NCI-H128 (cell line): ENCODE measurements at regions not wholly inside any gene's neighbourhood (a gene's known extent, or its start where the extent isn't known, plus 50 kb on each side); places are given as distances from the start of the nearest gene placed in this dataset.
"Not testable (repeated sequence)": the region's sequence is repeated elsewhere in the genome, so short reads cannot be mapped to it uniquely, and the experiment has no call there.

ENCODE experiments used
- DNase-seq: peaks from one replicate; lab custom pipeline; 2025; ENCODE audit not compliant: unreplicated experiment; lab: John Stamatoyannopoulos, UW

DNA sequence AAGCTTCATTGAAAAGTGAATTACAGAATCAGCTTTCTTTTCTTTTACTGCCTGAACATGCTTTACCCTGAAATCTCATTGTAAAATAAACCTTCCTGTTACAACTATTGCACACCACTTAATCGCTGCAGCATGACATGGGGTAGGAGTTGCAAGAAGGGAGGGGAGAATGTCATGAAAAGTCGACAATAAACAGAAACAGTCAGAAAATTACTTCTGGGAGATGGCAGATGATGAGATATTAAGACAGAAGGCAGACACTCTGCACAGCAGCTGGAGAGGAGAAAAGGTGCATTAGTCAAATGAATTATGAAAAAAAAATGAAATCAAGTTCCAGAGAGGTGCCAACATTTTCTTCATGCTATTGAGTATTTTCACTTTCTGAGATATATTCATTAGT is 287.7 kb downstream of the PCDH7 start:
- no peak for DNase-seq

DNA sequence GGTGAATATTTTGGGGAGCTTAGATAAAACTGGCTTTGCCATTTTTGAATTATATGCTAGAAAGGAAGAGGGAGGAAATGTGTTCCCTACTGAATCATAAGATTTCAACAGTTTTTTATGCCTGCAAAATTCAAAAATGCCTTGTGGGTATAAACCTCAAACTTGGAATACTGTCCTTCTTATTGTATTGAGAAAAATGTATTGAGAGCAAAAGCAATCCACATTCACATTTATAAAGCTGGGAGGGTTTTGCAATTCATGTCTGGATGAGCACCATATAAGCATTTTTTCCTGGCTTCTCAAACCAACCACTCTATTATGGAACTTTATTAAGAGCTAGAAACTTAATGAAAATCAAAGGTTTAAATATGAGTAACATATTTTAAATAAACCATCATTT is 289.8 kb downstream of the PCDH7 start:
- DNase-seq: no peak

DNA sequence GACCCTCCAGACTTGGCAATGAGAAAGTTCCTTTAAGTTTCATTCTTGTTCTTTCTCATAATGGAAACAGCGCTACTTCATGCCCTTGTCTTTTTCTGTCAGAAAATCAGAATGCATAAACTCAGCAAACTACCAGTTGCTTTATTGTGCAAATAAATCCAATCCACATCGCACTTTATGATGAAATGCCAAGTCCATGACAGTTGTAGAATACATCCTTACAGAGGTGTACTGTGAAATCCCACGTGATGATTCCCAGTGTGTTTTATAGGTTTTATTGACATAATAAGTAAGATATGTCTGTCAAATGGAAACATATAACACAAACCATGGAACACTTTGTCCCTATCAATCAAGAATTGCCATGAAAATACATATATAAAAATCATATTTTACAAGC is 295.0 kb downstream of the PCDH7 start:
- no peak for DNase-seq

DNA sequence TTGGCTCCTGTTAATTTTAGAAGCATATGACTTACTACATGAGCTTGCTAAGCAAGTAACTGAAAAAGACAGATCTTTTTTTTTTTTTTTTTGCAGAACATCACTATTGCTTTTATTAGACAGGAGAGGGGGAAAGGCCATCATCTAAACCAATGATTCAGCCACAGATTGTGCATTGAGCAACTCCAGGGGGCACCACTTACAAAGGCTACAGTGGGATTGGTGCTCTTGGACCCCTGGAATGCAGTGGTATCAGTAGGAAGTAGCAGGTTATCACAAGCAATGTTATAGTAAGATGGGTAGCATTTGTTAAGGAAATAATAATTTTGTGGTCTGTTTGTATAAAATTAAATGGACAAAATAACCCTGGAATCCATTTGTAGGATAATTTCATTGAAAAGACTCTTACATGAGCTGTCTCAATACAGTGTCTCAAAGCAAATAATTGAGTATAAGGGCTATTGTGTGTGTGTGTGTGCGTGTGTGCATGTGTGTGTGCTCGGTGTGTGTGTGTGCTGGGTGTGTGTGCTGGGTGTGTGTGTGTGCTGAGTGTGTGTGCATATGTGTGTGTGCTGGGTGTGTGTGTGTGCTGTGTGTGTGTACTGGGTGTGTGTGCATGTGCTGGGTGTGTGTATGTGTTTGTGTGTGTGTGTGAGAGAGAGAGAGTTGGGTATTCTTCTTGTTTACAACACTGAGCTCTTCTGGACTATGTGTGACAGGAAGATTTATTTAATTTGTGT is 296.3 kb downstream of the PCDH7 start:
- no peak for DNase-seq

DNA sequence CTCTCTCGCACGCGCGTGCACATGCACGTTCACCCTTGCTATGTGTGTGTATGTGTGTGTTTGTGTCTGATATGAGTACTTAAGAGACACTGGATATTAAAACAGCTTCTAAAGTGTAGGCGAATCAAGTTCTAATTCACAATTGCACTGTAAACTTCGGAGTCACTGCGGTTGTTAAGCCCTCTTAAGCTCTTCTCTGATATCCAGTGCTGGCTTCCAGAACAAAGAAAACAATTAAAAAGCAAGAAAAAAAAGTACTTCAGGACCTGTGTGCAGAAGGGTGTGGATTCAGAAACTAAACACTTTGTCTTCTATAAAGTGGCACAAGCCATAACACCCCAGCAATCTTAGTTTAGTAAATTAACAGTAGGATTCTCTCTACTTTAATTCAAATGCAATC is 300.2 kb downstream of the PCDH7 start:
- DNase-seq: no peak

DNA sequence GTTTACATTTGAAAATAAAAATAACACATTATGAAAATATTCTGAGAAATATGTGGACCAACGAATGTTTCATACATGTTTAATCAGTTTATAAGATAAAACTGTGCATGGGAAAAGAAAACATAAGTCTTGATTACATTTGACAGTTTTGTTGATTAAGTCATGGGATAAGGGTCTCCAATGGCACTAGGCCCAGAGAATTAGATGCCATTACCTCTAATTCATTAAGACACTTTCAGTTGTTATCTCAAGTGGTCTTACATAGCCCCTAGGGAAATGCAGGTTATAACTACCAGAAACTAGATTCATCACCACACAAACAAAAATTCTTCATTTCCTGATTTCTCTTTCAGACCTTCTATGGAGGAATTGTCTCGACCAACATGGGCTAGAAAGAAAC is 300.8 kb downstream of the PCDH7 start:
- no peak for DNase-seq

DNA sequence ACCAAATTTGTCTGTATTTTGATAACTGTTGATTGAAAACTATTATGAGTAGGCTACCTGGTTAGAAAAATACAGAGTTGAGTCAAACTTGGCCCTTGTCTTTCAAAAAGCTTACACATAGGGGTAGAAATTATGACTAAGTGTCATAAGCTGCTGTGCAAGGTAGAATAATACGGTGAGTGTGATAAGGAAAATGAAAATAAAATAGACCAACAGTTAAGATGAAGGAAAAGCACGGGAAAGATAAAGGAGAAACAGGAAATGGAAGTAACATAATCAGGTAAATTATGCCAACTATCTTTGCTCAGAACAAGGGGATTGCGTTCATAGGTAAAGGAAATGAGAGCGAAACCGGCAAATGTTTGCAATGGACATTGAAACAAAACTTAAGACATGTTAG is 302.5 kb downstream of the PCDH7 start:
- no peak for DNase-seq

DNA sequence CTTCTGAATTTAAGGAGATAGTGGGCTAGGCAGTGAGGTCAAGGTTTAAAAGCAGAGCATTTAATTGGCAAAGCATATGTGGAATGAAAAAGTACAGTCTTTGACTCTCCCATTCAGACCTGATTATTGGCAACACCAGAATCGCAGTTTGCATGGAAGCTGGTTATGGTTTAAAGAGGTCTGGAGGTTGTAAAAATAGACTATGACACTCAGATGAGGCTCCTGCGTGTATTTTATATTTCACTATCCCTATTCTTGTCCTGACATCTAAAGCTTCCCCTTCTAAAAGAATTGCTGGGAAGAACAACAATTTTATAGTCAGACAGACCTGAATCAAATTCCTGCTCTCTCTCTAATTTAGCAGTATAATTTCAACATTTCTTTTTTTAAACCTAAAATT is 302.9 kb downstream of the PCDH7 start:
- no peak for DNase-seq

DNA sequence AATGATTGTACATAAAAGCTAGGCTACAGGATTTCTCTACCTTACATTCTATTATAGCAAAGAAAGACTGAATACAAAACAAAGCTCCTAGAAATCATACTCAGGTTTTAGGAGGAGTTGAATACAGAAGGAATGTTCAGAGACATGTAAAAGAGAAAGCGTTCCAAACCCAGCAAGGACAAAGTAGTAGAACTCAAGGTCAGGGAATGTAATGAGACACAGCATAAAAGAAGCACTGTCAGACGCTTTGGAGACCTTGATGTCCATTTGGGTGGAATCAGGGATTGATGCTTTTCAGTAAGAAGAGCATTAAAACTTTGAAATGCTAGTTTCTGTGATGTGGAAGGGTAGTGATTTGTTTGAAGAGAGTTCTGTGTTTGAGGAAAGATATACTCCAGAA is 303.6 kb downstream of the PCDH7 start:
- DNase-seq: no peak

DNA sequence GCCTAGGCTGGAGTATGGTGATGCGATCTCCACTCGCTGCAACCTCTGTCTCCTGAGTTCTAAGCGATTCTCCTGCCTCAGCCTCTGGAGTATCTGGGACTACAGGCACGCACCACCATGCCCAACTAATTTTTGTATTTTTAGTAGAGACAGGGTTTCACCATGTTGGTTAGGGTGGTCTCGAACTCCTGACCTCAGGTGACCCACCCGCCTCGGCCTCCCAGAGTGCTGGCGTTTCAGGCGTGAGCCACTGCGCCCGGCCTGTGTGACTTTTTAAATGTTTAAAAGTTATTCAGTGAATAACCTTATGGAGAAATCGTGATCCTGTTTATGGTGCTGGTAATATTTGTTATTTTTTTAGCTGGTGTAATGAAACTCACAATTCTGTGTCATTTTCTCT is 304.6 kb downstream of the PCDH7 start:
- DNase-seq: not testable (repeated sequence)

DNA sequence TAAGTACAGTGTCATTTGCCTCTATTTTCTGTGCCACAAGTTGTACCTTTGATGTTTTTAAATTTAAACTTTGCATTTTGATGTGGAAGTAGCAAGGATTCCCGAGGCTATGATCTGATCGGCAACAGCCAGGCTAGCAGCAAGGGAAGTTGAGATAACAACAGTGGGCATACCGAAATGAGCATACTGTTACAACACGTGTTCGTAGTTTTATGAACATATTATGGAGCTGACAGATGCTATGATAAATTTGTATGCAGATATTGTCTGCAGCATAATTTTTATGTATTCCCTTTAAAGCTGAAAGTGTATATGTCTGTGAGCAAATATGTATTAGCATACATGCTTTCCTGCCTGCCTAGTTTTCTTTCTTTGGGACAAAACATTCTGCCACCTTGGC is 306.1 kb downstream of the PCDH7 start:
- no peak for DNase-seq

DNA sequence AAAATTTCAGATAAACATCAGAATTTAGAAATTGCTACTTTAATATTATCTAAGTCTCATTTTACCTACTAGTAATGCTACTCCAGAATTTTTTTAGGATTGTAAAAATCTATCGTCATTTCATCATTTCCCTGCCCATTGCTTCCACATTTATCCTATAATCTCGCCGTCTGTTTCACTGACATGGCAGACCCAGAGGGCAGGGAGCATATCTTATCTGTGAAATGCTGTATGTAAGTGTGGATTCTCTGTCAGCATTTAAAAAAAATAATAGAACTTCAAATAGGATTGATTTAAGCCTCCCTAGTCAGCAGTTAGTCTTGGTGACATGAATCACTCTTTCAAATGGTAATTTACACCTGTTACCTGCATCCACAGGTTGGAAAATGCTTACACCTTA is 314.4 kb downstream of the PCDH7 start:
- no peak for DNase-seq

DNA sequence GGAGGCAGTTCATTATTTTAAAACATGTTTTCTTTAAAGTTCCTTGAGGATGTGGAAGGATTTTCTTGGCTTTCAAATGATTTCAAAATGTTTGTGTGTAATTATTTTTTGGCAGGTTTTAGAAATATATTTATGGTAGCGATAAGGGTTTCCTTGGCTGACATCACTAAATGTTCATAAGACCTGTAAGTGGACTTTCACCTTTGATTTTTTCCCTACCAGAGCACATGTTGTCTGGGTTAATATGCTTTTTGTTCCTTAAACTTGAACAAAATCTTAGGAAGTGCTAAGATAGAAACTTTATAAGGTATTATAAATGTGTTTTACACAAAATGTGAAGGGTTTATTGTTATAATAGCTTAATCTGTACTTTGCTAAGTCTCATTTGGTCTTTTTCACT is 315.6 kb downstream of the PCDH7 start:
- DNase-seq: no peak

DNA sequence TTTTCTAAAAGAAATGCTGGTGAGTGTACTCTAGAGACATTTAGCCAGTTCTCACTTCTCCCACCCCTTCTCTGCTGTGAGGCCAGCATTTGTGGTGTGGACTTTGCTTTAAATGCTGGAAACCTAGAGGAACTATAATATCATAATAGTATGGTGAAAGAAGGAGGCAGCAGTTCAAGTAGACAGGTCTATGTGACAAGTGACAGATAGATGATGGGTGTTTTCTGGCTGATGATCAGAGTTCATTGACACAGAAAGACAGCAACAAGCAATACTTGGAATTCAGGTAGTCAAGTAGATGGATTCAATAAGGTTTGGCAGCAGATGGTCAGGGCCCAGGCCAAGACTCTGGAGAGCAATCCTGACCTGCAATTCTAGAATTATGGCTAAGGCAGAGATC is 317.5 kb downstream of the PCDH7 start:
- DNase-seq: no peak

DNA sequence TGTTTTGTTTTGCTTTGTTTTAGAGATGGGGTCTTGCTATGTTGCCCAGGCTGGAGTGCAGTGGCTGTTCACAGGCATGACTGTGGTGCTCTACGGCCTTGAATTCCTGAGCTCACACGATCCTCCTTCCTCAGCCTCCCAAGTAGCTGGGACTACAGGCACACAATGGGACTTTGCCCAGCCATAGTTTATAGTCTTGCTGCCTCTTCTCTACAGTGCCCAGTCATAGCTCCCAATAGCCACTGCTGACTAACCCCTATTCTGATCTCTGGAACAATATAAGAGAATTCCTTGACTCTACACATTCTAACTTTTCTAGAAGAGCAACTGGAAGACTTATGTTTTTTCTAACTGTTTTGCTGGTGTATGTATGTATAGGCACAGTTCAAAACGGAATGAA is 319.2 kb downstream of the PCDH7 start:
- no peak for DNase-seq

DNA sequence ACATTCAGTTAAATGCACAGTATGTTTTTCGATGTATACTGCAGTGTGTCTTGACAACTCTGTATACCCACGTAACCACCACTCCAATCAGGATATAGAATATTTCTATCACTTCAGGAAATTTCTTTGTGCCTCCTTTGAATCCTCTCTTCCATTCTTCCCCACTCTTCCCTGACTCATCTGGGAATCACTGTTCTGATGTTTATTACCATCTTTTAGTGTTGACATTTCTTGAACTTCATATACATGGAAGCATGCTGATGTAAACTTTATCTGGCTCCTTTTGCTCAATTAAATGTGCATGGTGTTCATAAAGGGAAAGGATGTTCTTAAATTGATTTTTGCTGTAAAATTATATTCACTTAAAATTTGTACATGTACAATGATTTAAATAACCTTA is 319.9 kb downstream of the PCDH7 start:
- DNase-seq: no peak

DNA sequence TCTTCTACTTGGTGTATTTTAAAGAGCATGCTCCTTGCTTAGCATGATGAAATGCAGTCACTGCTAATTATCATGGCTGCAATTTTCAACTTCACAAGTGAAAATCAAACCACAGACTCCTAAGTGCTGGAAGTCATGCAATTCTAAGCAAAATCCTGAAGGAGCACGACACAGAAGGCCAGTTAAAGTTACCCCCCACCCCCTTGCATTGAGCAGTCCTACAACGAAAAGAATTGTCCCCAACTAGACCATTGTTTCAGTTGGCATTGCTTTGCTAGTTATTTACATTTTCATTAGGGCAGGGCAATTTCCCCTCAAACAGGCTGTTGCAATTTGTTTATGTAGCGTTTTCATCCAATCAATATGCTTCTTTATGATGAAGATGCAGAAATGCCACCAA is 321.2 kb downstream of the PCDH7 start:
- no peak for DNase-seq

DNA sequence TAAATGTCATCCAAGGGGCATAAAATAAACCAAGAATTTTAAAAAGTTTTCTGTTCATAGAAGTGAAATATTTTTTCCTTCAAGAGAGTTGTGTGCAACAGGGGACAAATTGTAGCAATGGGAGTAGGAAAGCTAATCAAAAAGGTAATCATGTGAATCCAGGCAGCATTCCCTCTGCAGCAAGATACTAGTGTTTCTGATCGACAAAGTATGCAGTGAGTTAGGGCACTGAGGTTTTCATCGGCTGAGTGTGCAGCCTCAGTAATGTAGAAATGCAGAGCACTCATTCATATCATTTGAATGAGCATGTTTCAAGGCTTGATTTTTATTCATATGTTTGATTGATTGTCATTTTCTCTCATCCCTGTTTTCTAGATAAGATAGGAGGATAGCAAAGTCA is 321.7 kb downstream of the PCDH7 start:
- no peak for DNase-seq

DNA sequence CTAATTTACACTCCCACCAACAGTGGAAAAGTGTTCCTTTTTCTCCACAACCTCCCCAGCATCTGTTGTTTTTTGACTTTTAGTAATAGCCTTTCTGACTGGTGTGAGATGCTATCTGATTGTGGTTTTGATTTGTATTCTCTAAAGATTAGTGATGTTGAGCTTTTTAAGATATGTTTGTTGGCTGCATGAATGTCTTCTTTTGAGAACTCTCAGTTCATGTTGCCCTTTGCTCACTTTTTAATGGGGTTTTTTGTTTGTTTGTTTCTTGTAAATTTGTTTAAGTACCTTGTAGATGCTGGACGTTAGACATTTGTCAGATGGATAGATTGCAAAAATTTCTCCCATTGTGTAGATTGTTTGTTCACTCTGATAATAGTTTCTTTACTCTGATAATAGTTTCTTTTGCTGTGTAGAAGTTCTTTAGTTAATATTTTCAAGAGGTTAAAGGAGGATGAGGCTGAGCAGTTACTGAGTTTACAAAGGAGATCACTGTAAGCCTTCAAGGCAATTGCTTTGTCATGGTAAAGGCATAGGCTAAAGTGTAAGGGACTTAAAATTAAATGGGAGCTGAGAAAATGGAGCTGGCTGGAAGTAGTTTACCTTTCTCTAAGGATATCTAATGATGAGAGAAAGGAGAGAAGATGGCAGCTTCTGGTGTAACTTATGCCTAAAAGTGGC is 323.4 kb downstream of the PCDH7 start:
- no peak for DNase-seq

DNA sequence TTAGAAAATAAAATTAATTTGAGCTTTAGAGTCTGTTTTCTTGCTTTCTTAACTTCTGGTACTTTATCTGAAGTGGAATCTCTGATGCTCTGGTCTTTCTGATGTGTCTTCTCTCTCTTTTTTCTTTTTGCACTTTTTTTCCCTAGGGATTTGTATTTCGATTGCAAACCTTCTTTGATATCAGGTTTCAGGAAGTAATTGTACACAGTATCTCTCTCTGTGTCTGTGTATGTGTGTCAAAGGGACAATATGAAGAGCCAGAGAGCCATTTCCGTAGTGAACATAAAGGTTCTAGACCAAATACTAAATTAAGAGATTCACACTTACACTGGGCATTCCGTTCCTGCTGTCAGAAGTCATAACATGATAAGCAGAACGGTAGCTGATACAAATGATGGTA is 325.0 kb downstream of the PCDH7 start:
- no peak for DNase-seq

DNA sequence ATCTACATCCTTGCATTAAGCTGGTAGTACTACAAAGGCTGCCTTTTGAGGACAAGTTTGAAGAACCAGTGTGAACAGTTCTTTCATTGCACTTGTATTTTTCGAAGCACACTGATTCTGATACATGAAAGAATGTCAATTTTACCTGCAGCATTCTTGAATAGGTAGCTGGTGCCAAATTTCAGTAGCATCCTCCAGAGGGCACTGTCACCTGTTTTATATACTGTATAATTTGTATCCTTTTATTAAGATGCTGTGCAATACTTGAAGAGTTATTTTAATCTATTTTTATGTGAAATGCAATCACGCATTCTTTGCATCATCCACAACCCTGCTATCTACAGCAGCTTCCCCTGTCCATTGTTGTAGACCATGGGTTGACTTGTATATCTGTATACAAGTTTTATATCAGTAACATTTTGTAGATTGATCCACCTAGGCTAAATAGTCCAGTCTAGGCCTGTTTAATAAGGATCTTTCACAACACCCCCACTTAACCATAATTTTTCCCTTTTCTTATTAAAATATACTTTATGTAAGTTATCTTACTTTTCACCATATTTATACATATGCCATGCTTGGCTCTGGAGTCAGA is 325.7 kb downstream of the PCDH7 start:
- DNase-seq: no peak

DNA sequence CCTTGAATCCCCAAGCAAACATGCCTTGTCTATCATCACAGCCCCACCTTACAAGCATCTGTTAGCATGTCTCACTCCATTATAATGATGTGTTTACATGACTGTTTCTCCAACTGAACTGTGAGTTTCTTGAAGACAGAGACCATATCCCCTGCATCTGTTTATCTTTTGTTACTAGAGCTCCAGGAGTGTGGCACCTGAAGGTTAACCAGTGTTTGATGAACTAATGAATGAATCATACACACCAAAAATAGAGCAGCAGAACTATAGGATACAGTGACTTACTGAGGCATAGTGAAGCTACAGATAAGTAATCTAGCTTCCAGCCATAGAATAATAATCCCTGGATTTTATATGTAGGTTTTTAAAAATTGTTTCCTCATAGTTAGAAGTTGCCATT is 331.0 kb downstream of the PCDH7 start:
- no peak for DNase-seq

DNA sequence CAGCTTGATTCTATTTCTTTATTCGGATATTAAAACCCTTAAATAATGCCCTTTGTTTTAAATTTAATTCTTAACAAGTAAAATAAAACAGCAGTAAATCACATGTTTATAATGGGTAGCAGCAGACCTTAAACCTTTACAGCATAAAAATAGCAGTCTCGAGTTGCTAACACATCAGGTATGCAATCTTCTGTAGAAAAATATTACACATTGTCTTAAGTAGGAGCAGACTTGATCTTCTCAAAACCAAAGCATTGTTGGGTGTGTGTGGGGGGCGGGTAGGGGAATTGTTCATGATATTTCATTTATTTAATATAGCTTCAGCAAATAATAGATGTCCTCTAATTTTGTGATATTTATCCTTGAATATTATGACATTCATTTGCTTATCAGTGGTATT is 331.4 kb downstream of the PCDH7 start:
- no peak for DNase-seq
